ENCODE measurements at regions not wholly inside any gene's neighbourhood (a gene's known extent, or its start where the extent isn't known, plus 50 kb on each side); places are given as distances from the start of the nearest gene placed in this dataset.

DNA sequence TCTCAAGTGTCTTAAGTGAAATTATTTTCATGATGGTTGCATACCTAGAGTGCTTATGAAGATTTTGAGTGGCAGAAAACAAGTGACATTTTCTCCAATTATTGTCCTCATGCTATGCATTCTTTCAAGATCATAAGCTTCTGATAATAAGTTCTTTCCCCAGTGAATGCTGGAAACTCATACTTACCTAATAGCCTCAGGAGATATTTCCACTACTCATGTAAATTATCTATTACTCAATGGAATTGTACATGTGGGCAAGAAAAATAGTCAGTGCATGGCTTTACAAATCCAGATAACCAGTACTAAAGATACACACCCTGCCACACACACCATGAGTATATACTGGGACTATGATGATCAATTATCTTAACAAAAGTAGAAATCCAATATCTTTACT lies 1219.4 kb upstream of the C9orf72 start:
- no peaks in the 10 kb centered on the region for H3K36me3 Mint-ChIP-seq (ENCODE audit: low read depth)
- no peak overlapping the region for H3K27ac Mint-ChIP-seq
- CTCF ChIA-PET = no interaction called here
- intact Hi-C loops (cut with micrococcal nuclease) = no loop called here
- TF ChIP-seq, protein P1, sequence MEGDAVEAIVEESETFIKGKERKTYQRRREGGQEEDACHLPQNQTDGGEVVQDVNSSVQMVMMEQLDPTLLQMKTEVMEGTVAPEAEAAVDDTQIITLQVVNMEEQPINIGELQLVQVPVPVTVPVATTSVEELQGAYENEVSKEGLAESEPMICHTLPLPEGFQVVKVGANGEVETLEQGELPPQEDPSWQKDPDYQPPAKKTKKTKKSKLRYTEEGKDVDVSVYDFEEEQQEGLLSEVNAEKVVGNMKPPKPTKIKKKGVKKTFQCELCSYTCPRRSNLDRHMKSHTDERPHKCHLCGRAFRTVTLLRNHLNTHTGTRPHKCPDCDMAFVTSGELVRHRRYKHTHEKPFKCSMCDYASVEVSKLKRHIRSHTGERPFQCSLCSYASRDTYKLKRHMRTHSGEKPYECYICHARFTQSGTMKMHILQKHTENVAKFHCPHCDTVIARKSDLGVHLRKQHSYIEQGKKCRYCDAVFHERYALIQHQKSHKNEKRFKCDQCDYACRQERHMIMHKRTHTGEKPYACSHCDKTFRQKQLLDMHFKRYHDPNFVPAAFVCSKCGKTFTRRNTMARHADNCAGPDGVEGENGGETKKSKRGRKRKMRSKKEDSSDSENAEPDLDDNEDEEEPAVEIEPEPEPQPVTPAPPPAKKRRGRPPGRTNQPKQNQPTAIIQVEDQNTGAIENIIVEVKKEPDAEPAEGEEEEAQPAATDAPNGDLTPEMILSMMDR (IDR thresholded peaks at IDR 0.05) = no peak
- POLR2A ChIA-PET = no interaction called here
- DNase-seq (no peak), ATAC-seq (no peak)
- no peak overlapping the region for H3K4me3 Mint-ChIP-seq
- H3K4me1 Mint-ChIP-seq (ENCODE audit: low read depth) = no peaks in the 10 kb centered on the region
- no peaks in the 10 kb centered on the region for H3K27me3 Mint-ChIP-seq
- H3K9me3 Mint-ChIP-seq = peaks cover 1% of the 10 kb centered on the region

DNA sequence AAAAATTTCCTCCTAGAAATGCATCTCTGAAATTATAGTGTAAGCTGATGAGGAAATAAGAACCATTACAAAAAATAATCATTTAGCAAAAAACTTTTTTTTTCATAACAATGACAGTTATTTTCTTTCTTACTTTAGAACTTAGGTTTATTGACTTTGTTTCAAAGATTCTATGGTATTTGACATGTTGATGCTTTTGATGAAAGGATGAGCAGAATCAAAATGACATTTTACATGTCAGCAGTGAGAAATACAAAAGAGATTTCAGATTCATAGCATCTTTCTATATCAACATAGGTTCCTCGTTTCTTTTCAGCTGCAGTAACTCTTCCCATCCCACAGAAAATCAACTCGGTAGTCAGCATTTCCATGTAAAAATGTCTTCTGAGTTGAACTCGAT lies 1226.6 kb upstream of the C9orf72 start:
- ChIA-PET CTCF (no interaction called here), POLR2A (no interaction called here)
- H3K9me3 Mint-ChIP-seq = no peaks in the 10 kb centered on the region
- H3K27me3 Mint-ChIP-seq = no peaks in the 10 kb centered on the region
- no peaks in the 10 kb centered on the region for H3K36me3 Mint-ChIP-seq (ENCODE audit: low read depth)
- ATAC-seq (no peak), DNase-seq (no peak)
- no peak overlapping the region for H3K27ac Mint-ChIP-seq
- TF ChIP-seq, protein P1 (IDR thresholded peaks at IDR 0.05) = no peak
- intact Hi-C loops (cut with micrococcal nuclease) = no loop called here
- H3K4me3 Mint-ChIP-seq = no peak overlapping the region
- H3K4me1 Mint-ChIP-seq (ENCODE audit: low read depth) = no peaks in the 10 kb centered on the region

DNA sequence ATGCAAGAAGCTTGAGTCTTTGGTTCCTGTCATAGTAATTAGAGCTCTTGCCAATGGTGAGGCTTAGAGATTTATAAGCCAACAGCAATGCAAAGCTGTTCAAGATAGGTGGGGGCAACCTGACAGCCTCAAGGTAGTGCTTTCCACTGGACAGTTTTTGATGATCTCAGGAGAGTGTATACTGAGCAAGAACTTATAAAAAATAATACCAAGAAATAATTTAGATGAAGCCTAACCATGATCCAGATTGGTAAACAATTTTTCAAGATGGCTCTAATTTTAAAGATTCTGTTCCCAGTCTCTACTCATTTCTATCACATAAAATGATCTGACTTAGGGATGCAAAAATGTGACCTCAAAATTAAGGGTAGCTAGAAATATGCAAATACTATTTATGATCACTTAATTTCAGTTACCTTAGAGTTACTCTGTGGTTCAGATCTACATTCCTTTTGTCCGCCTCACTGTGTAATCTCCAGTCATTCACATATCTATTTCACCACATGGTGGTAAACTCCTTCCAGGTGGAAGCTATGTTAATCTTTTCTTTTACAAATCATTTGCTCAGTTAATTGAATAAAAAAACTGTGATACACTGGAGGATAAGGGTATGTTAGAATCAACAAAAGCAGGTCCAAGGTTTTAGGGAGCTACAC lies 1228.0 kb upstream of the C9orf72 start:
- Mint-ChIP-seq H3K4me1 (ENCODE audit: low read depth) (no peaks in the 10 kb centered on the region), H3K36me3 (ENCODE audit: low read depth) (no peaks in the 10 kb centered on the region), H3K27ac (no peak overlapping the region), H3K9me3 (no peaks in the 10 kb centered on the region), H3K27me3 (no peaks in the 10 kb centered on the region), H3K4me3 (no peak overlapping the region)
- CTCF ChIA-PET = no interaction called here
- no peak for DNase-seq
- TF ChIP-seq, protein P1 (IDR thresholded peaks at IDR 0.05) = no peak
- ATAC-seq = no peak
- intact Hi-C loops (cut with micrococcal nuclease) = no loop called here
- POLR2A ChIA-PET = no interaction called here

DNA sequence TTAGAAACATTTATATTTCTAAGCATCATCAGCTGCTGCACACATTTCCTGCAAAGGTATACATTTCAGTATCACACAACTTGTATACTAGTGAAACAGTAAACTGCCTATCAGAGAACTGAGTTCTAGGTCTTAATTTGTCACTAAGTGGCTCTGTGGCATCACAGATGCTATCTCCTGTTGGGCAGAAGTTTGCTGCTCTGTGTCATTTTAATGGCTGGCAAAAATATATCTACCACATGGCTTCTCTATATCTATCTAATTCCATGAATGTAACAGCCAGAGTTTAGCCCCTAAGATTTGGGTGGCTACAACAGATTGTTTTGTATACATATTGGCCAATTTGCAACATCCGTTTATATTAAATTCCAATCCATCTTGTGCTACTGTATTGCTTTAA lies 1231.9 kb upstream of the C9orf72 start:
- ChIA-PET POLR2A (no interaction called here), CTCF (no interaction called here)
- Mint-ChIP-seq H3K27ac (no peak overlapping the region), H3K4me1 (ENCODE audit: low read depth) (no peaks in the 10 kb centered on the region), H3K36me3 (ENCODE audit: low read depth) (no peaks in the 10 kb centered on the region), H3K4me3 (no peak overlapping the region), H3K9me3 (no peaks in the 10 kb centered on the region), H3K27me3 (no peaks in the 10 kb centered on the region)
- TF ChIP-seq, protein P1 (IDR thresholded peaks at IDR 0.05) = no peak
- DNase-seq (no peak), ATAC-seq (no peak)
- intact Hi-C loops (cut with micrococcal nuclease) = no loop called here

DNA sequence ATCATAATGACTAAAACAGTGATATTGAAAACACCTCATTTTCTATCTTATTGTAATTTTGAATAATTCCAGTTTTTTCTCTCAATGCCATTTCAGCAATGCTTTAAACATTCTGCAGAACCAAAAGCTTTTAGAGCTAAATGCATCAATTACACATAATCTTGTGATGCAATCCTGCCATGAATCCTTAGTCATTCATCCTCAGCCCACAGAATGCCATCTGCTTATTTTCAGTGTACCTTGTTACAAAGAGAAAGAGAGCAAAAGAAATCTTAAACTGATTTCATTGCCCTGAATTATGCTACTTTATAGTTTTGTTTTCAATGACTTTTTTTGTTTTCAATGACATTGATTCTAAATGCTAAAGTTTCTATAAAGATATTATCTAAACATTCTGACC lies 1234.8 kb upstream of the C9orf72 start:
- CTCF ChIA-PET = no interaction called here

More for the DNA sequence above, 1234.8 kb upstream of the C9orf72 start:
- no peak overlapping the region for H3K27ac Mint-ChIP-seq
- TF ChIP-seq, protein P1 (IDR thresholded peaks at IDR 0.05) = no peak
- ATAC-seq = no peak
- no peak for DNase-seq
- no peaks in the 10 kb centered on the region for H3K36me3 Mint-ChIP-seq (ENCODE audit: low read depth)
- no peaks in the 10 kb centered on the region for H3K4me1 Mint-ChIP-seq (ENCODE audit: low read depth)
- no peaks in the 10 kb centered on the region for H3K27me3 Mint-ChIP-seq
- POLR2A ChIA-PET = no interaction called here
- intact Hi-C loops (cut with micrococcal nuclease) = no loop called here
- no peak overlapping the region for H3K4me3 Mint-ChIP-seq
- no peaks in the 10 kb centered on the region for H3K9me3 Mint-ChIP-seq
